ENCODE measurements at regions not wholly inside any gene's neighbourhood (a gene's known extent, or its start where the extent isn't known, plus 50 kb on each side); places are given as distances from the start of the nearest gene placed in this dataset.
A peak's percentile ranks its signal among the peaks of the same experiment; 100 is the strongest.

DNA sequence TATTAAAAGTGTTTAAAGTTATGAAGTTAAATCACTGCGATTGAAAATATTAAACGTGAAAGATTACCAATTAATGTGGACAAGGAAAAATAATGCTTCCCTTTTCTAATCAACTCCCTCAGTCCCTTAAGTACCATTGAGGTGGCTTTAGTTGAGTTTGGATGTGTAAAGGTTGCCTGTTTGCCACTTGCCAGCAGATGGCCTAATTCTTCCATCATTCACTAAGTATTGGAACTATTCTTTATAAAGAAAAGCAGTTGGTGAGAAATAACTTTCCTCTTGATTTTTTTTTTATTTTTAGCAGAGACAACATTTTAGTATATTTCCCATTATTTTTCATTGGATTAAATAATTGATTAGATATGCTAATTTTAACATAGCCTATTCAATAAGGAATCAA lies 295.9 kb upstream of the TACR3 start:
- TF ChIP-seq, protein P1, sequence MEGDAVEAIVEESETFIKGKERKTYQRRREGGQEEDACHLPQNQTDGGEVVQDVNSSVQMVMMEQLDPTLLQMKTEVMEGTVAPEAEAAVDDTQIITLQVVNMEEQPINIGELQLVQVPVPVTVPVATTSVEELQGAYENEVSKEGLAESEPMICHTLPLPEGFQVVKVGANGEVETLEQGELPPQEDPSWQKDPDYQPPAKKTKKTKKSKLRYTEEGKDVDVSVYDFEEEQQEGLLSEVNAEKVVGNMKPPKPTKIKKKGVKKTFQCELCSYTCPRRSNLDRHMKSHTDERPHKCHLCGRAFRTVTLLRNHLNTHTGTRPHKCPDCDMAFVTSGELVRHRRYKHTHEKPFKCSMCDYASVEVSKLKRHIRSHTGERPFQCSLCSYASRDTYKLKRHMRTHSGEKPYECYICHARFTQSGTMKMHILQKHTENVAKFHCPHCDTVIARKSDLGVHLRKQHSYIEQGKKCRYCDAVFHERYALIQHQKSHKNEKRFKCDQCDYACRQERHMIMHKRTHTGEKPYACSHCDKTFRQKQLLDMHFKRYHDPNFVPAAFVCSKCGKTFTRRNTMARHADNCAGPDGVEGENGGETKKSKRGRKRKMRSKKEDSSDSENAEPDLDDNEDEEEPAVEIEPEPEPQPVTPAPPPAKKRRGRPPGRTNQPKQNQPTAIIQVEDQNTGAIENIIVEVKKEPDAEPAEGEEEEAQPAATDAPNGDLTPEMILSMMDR (IDR thresholded peaks at IDR 0.05; ENCODE audit: low read length) = peak; percentile 34
- no peak for TF ChIP-seq EZH2phosphoT487 (IDR thresholded peaks at IDR 0.05; ENCODE audit: low read length)

Measured in MM.1S (cell line).